ENCODE measurements at regions not wholly inside any gene's neighbourhood (a gene's known extent, or its start where the extent isn't known, plus 50 kb on each side); places are given as distances from the start of the nearest gene placed in this dataset.

DNA sequence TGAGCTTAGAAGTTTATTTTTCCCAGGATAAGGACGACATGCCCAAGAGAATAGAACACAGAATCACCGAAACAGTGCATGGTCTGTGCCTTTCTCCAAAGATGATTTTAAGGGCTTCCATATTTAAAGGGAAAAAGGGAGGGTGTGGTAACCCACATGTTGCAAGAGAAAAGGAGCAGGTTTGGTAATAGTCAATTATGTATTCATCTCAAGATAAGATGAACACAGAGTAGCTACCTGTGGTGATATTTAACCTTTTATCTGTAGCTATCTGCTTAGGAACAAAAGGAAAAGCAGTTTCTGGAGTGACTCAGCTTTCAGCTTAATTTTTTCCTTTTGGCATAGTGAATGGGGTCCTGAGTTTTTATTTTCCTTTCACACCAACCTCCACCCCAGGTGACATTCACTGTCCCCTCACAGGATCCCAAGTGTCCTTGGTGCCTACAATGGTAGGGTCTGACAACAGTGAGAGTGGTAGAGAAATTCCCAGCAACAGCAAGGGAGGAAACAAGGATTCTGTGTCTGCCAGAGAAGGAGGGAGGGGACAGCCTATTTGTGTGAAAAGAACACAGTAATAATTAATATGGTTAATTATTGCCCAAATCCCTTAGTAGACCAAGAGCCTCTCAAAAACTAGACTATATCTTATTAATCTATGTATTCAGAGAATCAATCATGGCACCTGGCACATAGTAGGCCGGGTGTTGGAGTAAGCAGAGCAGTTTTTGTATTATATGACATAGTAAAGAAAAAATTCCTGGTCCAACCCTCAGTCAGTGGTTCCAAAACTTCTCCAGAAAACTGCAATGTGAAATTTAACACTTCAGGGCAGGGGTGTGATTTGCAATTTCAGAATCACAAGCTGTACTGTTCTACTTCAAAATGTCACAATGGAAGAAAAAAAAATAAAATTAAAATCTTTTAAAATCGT, 154.5 kb downstream of the PHLDA1 start:
- TF ChIP-seq, protein P1, sequence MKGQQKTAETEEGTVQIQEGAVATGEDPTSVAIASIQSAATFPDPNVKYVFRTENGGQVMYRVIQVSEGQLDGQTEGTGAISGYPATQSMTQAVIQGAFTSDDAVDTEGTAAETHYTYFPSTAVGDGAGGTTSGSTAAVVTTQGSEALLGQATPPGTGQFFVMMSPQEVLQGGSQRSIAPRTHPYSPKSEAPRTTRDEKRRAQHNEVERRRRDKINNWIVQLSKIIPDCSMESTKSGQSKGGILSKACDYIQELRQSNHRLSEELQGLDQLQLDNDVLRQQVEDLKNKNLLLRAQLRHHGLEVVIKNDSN (CRISPR knock-in tag; IDR thresholded peaks at IDR 0.05) = no peak
- TF ChIP-seq, protein P2, sequence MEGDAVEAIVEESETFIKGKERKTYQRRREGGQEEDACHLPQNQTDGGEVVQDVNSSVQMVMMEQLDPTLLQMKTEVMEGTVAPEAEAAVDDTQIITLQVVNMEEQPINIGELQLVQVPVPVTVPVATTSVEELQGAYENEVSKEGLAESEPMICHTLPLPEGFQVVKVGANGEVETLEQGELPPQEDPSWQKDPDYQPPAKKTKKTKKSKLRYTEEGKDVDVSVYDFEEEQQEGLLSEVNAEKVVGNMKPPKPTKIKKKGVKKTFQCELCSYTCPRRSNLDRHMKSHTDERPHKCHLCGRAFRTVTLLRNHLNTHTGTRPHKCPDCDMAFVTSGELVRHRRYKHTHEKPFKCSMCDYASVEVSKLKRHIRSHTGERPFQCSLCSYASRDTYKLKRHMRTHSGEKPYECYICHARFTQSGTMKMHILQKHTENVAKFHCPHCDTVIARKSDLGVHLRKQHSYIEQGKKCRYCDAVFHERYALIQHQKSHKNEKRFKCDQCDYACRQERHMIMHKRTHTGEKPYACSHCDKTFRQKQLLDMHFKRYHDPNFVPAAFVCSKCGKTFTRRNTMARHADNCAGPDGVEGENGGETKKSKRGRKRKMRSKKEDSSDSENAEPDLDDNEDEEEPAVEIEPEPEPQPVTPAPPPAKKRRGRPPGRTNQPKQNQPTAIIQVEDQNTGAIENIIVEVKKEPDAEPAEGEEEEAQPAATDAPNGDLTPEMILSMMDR (IDR thresholded peaks at IDR 0.05) = no peak
- TF ChIP-seq GABPB1 (CRISPR knock-in tag; IDR thresholded peaks at IDR 0.05) (no peak), FOXK1 (CRISPR knock-in tag; IDR thresholded peaks at IDR 0.05) (no peak), TEAD1 (CRISPR knock-in tag; IDR thresholded peaks at IDR 0.05) (no peak)

Measured in WTC11 (cell line).